HG02981 (cell line): ENCODE measurements at regions not wholly inside any gene's neighbourhood (a gene's known extent, or its start where the extent isn't known, plus 50 kb on each side); places are given as distances from the start of the nearest gene placed in this dataset.
"Not testable (repeated sequence)": the region's sequence is repeated elsewhere in the genome, so short reads cannot be mapped to it uniquely, and the experiment has no call there.

Experiments used
- ATAC-seq: cut with Tn5 transposase; IDR thresholded peaks from one replicate; pipeline ENCODE4 v1.9.1; 2021; ENCODE audit warnings: mild to moderate bottlenecking, moderate library complexity; ENCODE audit not compliant: unreplicated experiment

DNA sequence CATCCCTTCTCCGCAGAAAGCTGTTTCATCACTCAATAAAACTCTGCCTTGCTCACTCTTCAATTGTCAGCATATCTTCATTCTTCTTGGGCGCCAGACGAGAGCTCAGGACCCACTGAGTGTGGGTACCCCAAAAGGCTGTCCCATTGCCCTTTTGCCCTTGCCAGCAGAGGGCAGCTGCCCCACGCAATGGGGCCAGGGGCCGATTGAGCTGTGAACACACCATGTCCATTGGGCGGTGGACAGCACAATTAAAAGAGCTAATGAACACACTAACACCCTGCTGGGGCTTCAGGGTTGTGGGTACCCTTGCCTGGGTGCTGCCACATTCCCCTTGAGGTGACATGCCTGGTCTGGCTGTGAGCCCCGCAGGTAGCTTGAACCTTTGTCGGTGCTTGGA, 487.2 kb upstream of the NUDT12 start:
- ATAC-seq: no peak

DNA sequence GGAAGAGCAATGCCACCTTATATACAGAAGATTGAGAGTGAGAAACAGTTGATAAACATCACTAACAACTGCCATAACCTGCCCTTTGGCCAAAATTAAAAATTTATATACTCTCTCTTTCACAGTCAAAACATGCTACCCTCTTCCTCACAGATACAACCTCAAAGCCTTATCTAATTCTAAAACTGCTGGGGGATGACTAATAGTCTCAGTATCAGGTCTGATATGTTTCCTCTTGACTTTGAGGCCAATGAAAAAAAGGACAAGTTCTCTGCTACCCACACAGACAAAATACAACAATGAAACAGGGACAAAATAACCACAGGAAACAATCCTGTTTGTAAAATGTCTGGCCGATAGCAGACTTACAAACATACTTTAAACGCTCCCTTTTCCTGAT, 485.6 kb upstream of the NUDT12 start:
- ATAC-seq: no peak

DNA sequence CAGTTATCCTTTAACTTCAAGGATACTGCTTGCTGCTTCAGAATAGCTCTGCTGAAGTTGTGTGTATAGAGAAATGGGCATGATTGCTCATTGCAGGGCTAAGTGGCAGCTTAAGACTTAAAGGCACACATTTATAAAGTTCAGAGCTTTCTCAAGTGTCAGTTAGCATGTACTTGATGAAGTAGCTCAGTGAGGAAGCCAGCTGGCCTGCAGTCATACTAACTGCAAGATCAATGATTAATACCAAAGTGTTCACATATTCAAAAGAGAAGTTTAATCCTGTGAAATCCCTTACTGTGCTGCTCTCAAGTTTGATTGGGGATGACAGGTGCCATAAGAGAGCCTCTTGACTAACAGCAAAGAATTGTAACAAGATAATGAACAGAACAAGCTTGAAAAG, 483.4 kb upstream of the NUDT12 start:
- no peak for ATAC-seq

DNA sequence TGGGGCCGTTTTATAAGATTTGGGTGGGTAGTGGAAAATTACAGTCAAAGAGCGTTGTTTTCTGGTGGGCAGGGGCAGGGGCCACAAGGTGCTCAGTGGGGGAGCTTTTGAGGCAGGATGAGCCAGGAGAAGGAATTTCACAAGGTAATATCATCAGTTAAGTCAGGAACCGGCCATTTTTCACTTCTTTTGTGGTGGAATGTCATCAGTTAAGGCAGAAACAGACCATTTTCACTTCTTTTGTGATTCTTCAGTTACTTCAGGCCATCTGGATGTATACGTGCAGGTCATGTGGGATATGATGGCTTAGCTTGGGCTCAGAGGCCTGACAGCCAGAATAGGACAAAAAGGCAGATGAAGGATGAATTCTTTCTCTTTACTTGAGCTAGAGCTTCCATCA, 477.3 kb upstream of the NUDT12 start:
- not testable (repeated sequence) for ATAC-seq

DNA sequence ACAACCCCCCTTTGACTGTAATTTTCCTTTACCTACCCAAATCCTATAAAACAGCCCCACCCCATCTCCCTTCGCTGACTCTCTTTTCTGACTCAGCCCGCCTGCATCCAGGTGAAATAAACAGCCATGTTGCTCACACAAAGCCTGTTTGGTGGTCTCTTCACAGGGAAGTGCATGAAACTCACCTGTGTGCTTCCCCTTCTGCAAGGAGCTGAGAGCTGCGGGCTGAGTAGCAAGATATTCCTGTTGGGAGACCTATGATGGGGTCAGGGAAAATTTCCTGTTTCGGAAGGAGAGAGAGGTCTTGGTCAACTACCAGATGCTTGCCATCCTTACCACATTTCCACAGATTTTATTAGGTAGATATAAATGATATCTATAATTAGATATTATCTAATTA, 474.5 kb upstream of the NUDT12 start:
- not testable (repeated sequence) for ATAC-seq

DNA sequence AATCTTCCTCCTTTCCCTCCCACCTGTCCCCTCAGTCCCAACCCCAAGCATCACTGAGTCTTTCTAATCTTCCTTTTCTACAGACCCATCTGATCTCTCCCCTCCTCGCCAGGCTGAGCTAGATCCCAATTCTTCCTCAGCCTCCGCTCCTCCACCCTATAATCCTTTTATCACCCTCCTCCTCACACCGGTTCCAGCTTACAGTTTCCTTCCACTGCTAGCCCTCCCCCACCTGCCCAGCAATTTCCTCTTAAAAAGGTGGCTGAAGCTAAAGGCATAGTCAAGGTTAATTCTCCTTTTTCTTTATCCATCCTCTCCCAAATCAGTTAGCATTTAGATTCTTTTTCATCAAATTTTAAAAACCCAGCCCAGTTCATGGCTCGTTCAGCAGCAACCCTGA, 470.6 kb upstream of the NUDT12 start:
- not testable (repeated sequence) for ATAC-seq

DNA sequence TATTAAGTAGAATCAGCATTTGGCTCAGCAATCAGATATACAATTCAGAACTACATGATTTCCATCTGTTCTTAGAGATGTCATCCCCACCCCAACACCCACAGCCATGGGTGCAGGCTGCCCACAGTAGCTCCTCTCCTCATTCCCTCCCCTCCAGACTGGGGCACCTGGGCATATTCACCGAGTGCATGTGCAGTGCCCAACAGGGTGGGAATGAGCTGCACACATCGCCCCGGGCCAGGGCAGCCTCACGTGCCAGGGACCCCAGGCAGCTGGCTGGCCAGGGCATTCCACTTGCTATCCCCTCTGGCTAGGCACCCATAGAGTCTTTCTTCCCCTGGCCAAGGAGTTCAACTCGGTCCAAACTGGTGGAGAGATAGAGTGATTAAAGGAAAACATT, 461.9 kb upstream of the NUDT12 start:
- ATAC-seq: no peak

DNA sequence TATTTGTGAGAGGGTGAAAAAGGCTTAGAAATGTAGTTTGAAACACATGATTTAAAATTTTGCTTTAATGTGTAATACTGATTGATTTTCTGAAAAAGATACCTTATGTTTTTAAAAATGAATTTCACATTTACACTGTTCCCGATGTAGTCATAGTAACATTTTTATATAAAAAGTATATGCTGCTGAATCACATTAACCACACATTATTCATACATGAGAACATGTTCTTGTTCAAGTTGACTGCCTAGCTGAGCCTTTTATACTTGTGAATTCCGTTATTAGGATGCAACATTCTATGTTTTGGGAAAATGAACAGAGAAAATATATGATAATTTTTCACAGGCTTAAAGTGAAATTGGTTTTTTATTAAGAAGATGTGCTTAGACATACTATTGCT, 461.1 kb upstream of the NUDT12 start:
- no peak for ATAC-seq

DNA sequence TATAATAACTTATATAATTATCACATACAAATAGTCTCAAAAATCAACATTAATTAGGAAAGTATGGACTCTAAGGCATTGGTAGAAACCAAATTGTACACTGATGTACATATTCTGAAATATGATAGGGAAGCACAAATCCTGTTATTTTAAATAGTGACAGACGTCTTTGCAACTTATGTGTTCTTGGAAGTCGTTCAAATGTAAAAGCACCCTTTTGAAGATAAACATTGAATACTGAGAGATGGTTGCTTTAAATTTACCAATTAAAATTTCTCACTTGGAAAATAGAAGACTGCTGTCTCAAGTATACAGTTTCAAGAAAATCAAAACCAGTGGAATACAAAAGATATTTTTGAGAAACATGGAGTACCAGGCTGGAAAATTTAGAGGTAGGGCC, 457.4 kb upstream of the NUDT12 start:
- ATAC-seq: no peak

DNA sequence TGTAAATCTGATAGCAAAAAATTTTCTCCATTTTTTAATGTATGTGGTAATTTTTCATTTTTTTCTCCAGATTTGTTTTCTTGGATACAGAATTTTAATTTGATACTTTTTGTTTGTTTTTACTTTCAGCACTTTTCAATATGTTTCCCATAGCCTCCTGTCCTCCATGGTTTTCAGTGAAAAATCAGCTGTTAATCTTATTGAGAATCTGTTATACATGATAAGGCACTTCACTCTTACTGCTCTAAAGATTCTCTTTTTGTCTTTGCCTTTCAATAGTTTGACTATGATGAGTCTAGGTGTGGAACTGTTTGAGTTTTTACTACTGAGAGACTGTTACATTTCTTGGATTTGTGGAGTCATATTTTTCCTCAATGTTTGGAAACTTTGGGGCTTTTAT, 455.7 kb upstream of the NUDT12 start:
- ATAC-seq: no peak

DNA sequence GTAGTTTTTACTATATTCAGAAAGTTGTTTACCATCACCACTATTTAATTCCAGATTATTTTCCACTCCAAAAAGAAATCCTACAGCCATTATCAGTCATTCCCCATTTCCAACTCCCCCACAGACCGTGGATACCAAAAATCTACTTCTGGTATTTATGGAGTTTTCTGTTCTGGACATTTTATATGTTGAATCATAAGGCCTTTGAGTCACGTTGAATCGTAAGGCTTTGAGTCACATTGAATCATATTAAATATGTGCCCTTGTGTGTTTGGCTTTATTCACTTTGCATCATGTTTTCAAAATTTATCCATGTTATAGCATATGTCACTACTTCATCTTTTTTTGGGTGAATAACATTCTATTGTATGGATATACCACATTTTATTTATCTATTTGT, 454.1 kb upstream of the NUDT12 start:
- no peak for ATAC-seq

DNA sequence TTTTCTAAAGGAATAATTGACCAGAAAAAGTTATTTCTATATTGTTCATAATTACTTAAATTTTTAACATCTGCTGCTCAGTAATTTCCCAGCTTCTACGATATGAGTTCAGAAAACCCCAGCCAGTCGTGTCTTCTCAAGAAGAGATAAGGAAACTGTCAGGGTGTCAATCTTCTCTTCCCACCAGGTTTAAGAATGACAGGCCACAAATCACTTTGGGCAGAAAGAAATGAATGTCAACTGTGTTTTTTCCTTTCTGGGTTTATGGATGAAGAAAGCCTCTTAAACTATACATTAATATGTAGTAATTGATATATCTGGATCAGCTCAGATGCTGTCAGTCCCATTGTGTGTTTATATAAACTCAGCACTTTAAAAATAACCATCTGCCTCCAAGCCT, 453.2 kb upstream of the NUDT12 start:
- no peak for ATAC-seq

DNA sequence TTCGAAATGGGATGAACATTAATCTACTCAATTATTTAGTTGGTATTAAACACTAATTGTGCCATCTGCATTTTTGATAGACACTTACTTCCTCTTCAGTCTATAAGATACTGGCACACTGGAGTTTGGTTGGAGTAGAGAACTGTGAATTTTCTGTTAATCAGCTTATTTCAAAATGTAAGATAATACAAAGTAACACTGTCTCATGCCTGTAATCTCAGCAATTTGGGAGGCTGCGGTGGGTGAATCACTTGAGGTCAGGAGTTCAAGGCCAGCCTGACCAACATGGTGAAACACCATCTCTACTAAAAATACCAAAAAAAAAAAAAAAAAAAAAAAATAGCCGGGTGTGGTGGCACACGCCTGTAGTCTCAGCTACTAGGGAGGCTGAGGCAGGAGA, 440.2 kb upstream of the NUDT12 start:
- ATAC-seq: not testable (repeated sequence)

DNA sequence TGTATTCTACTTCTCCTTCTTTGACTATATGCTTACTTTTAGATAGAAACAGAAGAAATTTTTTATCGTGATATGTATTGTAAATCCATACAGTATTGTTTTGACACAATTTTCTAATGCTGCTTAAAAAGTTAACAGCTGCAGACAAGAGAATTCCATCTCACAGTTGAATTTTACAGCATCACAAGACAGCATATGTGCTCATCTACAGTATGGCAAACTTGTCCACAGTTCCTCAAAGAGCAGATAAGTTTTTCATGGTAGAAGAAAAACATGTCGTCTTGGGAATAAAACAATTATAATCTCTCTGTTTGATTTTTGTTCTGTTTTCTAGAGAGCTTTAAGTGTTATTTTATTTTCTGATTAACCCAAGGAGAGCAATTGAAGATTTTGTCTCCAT, 438.5 kb upstream of the NUDT12 start:
- ATAC-seq: no peak

DNA sequence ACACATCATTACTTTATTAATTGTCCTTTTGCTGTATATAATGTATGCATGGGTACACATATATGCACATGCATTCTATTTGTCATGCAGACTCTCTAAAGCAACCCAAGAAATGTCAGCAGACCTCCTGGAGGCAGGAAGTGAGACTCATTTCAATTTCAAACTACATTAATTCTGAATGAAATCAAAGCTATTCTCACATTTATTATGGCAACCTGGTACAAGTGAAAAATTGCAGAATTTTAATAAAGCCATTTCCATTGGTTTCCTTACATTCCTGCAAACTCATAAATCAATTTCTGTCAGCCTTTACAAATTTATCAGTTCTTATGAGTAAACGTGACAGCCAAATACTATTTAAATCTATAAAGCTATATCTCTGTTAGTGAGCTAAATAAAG, 430.4 kb upstream of the NUDT12 start:
- no peak for ATAC-seq

DNA sequence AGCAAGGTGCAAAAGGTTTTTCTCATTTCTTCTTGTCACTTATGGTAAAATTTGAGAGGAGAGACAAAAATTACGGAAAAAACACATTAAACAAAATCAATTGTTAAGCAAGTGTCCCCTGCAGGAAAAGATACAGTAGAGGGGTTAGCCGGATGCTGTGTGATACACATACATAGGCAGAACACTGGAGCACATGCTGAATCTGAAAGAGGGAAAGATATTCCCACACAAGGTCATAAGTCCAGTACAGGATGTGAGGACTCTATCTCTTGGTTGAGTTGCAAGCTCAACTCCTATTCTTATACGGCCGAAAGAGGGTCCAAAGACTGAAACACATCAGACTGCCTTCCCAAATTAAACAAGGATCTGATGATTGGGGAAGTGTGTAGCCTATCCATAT, 427.5 kb upstream of the NUDT12 start:
- no peak for ATAC-seq

DNA sequence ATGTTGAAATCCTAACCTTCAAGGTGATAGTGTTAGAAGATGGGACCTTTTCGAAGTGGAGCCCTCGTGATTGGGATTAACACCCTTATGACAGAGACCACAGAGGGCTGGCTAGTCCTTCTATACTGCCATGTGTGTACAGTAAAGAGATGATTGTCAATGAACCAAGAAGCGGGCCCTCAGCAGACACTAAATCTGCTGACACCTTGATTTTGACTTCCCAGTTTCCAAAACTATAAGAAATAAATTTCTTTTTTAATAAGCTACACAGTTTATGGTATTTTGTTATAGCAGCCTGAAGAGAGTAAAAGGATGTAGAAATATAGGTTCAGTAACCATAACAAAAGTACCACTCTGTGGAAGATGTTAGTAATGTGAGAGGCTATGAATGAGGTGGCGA, 419.0 kb upstream of the NUDT12 start:
- no peak for ATAC-seq

DNA sequence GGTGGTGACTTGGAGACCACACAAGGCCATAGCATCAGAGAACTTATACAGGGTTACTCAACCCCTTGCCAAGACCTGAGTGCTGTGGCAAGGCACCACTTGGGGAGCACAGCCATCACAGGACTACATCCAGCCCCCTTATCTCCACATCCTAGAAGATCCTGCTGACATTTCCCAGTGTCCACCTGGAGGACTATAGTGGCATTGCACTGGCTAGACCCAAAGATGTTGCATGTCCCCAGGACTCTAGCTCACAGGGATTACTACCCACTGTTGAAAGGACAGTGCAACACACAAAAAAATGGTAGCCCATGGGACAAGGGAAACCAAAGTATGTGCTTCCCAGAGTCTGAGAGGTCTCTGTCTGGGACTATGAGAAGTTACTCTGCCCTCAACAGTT, 411.1 kb upstream of the NUDT12 start:
- ATAC-seq: no peak

DNA sequence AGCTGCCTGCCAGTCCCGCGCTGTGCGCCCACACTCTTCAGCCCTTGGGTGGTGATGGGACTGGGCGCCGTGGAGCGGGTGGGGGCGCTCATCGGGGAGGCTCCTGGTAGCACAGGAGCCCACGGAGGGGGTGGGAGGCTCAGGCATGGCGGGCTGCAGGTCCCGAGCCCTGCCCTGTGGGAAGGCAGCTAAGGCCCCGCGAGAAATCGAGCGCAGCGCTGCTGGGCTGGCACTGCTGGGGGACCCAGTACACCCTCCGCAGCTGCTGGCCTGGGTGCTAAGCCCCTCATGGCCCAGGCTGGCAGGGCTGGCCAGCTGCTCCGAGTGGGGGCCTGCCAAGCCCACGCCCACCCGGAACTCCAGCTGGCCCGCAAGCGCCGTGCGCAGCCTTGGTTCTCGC, 403.7 kb upstream of the NUDT12 start:
- ATAC-seq: not testable (repeated sequence)

DNA sequence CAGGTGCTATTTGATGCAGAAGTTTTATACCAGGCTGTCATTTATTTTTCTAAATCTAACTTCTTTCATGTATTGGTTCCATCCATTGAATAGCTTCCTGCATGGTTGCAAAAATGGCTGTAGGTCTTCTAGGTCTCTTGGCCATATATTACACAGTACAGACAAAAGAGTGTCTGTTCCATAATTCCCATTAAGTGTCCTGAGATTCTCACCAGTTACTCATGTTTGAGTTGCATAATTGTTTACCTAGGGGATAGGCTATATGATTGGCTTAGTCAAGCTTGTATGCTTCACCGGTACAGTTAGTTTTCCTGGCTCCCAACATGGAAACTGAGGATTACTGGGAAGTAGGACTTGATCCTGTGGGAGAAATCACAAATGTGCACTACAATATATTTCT, 399.4 kb upstream of the NUDT12 start:
- no peak for ATAC-seq

DNA sequence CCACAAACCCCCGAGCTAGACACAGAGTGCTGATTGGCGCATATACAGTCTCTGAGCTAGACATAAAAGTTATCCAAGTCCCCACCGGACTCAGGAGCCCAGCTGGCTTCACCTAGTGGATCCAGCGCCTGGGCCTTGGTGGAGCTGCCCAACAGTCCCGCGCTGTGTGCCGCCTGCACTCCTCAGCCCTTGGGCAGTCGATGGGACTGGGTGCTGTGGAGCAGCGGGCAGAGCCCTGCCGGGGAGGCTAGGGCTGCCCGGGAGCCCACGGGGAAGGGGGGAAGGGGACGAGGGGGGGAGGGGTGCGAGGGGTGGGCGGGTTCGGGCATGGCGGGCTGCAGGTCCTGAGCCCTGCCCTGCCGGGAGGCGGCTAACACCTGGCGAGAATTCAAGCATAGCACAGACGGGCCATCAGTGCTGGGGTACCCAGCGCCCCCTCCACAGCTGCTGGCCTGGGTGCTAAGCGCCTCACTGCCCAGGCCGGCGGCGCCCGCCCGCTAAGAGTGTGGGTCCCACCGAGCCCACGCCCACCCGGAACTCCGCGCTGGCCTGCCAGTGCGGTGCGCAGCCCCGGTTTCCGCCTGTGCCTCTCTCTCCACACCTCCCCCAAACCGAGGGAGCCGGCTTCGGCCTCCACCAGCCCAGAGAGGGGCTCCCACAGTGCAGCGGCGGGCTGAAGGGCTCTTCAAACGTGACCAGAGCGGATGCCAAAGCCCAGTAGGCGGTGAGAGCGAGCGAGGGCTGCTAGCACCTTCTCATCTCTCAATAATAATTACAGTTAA, 391.2 kb upstream of the NUDT12 start:
- ATAC-seq: no peak

DNA sequence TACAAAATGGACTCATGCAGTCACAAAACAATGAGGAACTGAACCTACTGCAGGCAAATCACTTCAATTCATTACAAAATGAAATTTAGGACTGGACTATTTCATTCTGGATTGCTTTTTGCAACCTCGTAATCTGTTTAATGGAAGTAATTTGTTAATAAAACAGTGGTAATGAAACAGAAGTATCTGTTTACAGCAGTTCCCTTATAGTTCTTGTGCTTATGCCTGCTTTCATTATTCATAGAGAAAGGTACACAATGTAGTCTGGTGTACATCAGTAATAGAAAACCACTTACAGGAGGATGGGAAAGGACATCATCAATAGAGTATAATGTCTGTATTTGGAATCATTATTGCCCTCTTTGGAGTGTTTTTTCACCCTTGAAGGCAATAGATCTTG, 389.2 kb upstream of the NUDT12 start:
- no peak for ATAC-seq

DNA sequence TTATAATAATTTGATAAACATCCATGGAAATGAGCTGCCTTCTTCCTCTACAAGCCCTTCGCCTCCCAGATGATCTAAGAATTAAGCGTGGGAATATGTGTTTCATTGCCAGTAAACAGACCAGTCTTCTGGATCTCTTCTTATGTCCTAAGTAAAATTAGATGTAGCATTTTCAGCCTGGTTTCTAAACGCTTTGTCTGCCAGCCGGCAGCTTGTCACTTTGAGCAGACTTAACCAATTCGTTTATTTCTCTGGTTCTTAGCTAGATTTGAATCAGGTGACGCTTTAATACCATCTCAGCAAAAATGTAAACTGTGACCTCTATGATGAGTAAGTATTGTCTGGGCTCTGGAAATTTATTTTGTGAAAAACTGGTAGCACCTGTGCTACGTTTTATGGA, 380.6 kb upstream of the NUDT12 start:
- no peak for ATAC-seq
